HG02571 (cell line): ENCODE measurements at regions not wholly inside any gene's neighbourhood (a gene's known extent, or its start where the extent isn't known, plus 50 kb on each side); places are given as distances from the start of the nearest gene placed in this dataset.
"Not testable (repeated sequence)": the region's sequence is repeated elsewhere in the genome, so short reads cannot be mapped to it uniquely, and the experiment has no call there.

Source experiments
- ATAC-seq: cut with Tn5 transposase; IDR thresholded peaks from one replicate; pipeline ENCODE4 v1.9.1; 2021; ENCODE audit warnings: mild to moderate bottlenecking, moderate library complexity; ENCODE audit not compliant: unreplicated experiment

- no peak for ATAC-seq
Observed at GRCh38 chr7:35908331-35909216, 107.7 kb downstream of the SEPTIN7 start.

GRCh38 chr7:35909870-35910357 is 109.1 kb downstream of the SEPTIN7 start:
- no peak for ATAC-seq

GRCh38 chr7:35910621-35911020 is 109.8 kb downstream of the SEPTIN7 start:
- ATAC-seq: not testable (repeated sequence)

- not testable (repeated sequence) for ATAC-seq
Observed at GRCh38 chr7:35913350-35913749, 112.5 kb downstream of the SEPTIN7 start.

- not testable (repeated sequence) for ATAC-seq
Observed at GRCh38 chr7:35914214-35914613, 113.4 kb downstream of the SEPTIN7 start.

GRCh38 chr7:35915247-35915955 is 114.5 kb downstream of the SEPTIN7 start:
- ATAC-seq: not testable (repeated sequence)

GRCh38 chr7:35918217-35918616 is 117.4 kb downstream of the SEPTIN7 start:
- not testable (repeated sequence) for ATAC-seq

- ATAC-seq: not testable (repeated sequence)
Observed at GRCh38 chr7:35919607-35920006, 118.8 kb downstream of the SEPTIN7 start.

GRCh38 chr7:35921338-35921737 is 120.5 kb downstream of the SEPTIN7 start:
- ATAC-seq: not testable (repeated sequence)

GRCh38 chr7:35924668-35925067 is 123.8 kb downstream of the SEPTIN7 start:
- ATAC-seq: not testable (repeated sequence)

GRCh38 chr7:35926966-35927365 is 126.1 kb downstream of the SEPTIN7 start:
- ATAC-seq: not testable (repeated sequence)

GRCh38 chr7:35931134-35931533 is 130.3 kb downstream of the SEPTIN7 start:
- ATAC-seq: not testable (repeated sequence)

GRCh38 chr7:35931551-35931950 is 130.7 kb downstream of the SEPTIN7 start:
- ATAC-seq: not testable (repeated sequence)

- ATAC-seq: not testable (repeated sequence)
Observed at GRCh38 chr7:35940695-35941094, 139.8 kb downstream of the SEPTIN7 start.

- not testable (repeated sequence) for ATAC-seq
Observed at GRCh38 chr7:35945621-35946020, 144.8 kb downstream of the SEPTIN7 start.

GRCh38 chr7:35955735-35956134 is 154.9 kb downstream of the SEPTIN7 start:
- ATAC-seq: not testable (repeated sequence)

GRCh38 chr7:35956988-35957387 is 156.1 kb downstream of the SEPTIN7 start:
- ATAC-seq: not testable (repeated sequence)

GRCh38 chr7:35961260-35961659 is 160.4 kb downstream of the SEPTIN7 start:
- not testable (repeated sequence) for ATAC-seq

GRCh38 chr7:35962607-35963006 is 161.8 kb downstream of the SEPTIN7 start:
- not testable (repeated sequence) for ATAC-seq

- ATAC-seq: no peak
Observed at GRCh38 chr7:35967366-35968139, 166.7 kb downstream of the SEPTIN7 start.
